GM12875 (cell line): ENCODE measurements at regions not wholly inside any gene's neighbourhood (a gene's known extent, or its start where the extent isn't known, plus 50 kb on each side); places are given as distances from the start of the nearest gene placed in this dataset.

Experiments used
- H3K4me3 ChIP-seq: one replicate; pipeline ENCODE4 v1.5.1; 2011; ENCODE audit warnings: low read depth, low read length, control low read depth
- TF ChIP-seq, protein P1 (sequence below): IDR thresholded peaks from 2 replicates; pipeline ENCODE4 v1.5.1; 2011; ENCODE audit warnings: low read depth, mild to moderate bottlenecking, control low read depth, inconsistent platforms, low read length, moderate library complexity, borderline replicate concordance; ENCODE audit not compliant: insufficient read depth

- no peak overlapping the region for H3K4me3 ChIP-seq
- TF ChIP-seq, protein P1, sequence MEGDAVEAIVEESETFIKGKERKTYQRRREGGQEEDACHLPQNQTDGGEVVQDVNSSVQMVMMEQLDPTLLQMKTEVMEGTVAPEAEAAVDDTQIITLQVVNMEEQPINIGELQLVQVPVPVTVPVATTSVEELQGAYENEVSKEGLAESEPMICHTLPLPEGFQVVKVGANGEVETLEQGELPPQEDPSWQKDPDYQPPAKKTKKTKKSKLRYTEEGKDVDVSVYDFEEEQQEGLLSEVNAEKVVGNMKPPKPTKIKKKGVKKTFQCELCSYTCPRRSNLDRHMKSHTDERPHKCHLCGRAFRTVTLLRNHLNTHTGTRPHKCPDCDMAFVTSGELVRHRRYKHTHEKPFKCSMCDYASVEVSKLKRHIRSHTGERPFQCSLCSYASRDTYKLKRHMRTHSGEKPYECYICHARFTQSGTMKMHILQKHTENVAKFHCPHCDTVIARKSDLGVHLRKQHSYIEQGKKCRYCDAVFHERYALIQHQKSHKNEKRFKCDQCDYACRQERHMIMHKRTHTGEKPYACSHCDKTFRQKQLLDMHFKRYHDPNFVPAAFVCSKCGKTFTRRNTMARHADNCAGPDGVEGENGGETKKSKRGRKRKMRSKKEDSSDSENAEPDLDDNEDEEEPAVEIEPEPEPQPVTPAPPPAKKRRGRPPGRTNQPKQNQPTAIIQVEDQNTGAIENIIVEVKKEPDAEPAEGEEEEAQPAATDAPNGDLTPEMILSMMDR: no peak
These were observed 614.3 kb downstream of the TYW1 start for GRCh38 chr7:67610897-67611296.

- TF ChIP-seq, protein P1: no peak
- H3K4me3 ChIP-seq: no peak overlapping the region
These were observed 618.2 kb downstream of the TYW1 start for GRCh38 chr7:67614843-67615242.

DNA sequence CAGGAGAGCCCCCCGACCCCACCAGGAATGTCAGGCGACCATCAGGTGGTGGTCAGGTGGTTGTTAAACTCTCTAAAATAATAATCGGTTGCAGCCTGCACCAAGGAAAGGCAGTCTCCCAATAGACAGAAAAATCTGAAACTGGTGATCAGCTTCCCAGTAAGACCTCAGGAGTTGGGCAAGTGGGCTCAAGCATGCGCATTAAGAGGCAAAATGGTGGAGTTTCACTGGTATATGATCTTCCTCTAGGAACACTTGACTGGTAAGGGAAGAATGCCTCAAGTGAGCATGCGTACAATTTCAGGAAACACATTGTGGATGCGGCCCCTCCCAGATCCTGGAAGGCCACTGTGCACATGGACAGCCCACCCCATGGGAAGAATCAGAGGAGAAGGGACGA is 619.9 kb downstream of the TYW1 start:
- TF ChIP-seq, protein P1: no peak
- H3K4me3 ChIP-seq: no peak overlapping the region

GRCh38 chr7:67618556-67619162 is 622.0 kb downstream of the TYW1 start:
- TF ChIP-seq, protein P1: no peak
- no peak overlapping the region for H3K4me3 ChIP-seq

GRCh38 chr7:67619175-67619574 is 622.5 kb downstream of the TYW1 start:
- no peak overlapping the region for H3K4me3 ChIP-seq
- TF ChIP-seq, protein P1: no peak

GRCh38 chr7:67620216-67620933 is 623.7 kb downstream of the TYW1 start:
- no peak overlapping the region for H3K4me3 ChIP-seq
- TF ChIP-seq, protein P1: no peak

DNA sequence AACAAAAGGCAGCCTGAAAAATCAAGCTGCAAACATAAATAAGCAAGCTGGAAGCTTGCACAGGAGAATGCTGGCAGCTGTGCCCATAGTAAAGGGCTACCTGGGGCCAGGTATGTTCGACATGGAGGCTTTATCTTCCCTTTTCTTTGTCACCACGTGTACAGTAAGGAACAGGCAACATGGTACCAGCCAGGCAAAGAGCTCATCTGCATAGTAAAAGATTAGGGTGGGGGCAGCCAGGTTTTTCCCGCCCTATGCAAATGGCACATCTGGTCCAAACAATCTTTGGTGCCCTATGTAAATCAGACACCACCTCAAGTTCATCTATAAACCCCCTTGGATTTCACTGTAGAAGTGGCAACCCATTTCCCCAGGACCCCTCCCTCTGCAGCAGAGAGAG is 625.1 kb downstream of the TYW1 start:
- H3K4me3 ChIP-seq: no peak overlapping the region
- TF ChIP-seq, protein P1: no peak
